Activated T-cell treated with anti-CD3 and anti-CD28 coated beads, Interleukin-2, amount 50 U/mL, for 24 hours (primary cell): ENCODE measurements at regions not wholly inside any gene's neighbourhood (a gene's known extent, or its start where the extent isn't known, plus 50 kb on each side); places are given as distances from the start of the nearest gene placed in this dataset.

Experiments used
- DNase-seq: peaks from one replicate; pipeline ENCODE4 v3.0.0-alpha.2; 2020
- H3K27ac Mint-ChIP-seq: 2 replicates; pipeline ENCODE4 v1.8.0; 2020; ENCODE audit warnings: mild to moderate bottlenecking, mixed read lengths
- H3K27me3 Mint-ChIP-seq: 2 replicates; pipeline ENCODE4 v1.8.0; 2020; ENCODE audit warnings: mixed read lengths
- H3K36me3 Mint-ChIP-seq: 2 replicates; pipeline ENCODE4 v1.8.0; 2020; ENCODE audit warnings: low read depth, mixed read lengths
- H3K4me1 Mint-ChIP-seq: 2 replicates; pipeline ENCODE4 v1.8.0; 2020; ENCODE audit warnings: low read depth, mixed read lengths
- H3K4me3 Mint-ChIP-seq: 2 replicates; pipeline ENCODE4 v1.8.0; 2020; ENCODE audit warnings: mild to moderate bottlenecking, moderate library complexity, mixed read lengths
- H3K9me3 Mint-ChIP-seq: 2 replicates; pipeline ENCODE4 v1.8.0; 2020; ENCODE audit warnings: mixed read lengths

- no peaks in the 10 kb centered on the region for H3K9me3 Mint-ChIP-seq
- no peaks in the 10 kb centered on the region for H3K27me3 Mint-ChIP-seq
- DNase-seq, result no peak
- H3K4me1 Mint-ChIP-seq, result no peaks in the 10 kb centered on the region
- H3K27ac Mint-ChIP-seq, result no peak overlapping the region
- H3K4me3 Mint-ChIP-seq, result no peak overlapping the region
- H3K36me3 Mint-ChIP-seq, result no peaks in the 10 kb centered on the region
Observed at GRCh38 chr6:103175056-103175455, 1684.7 kb downstream of the HACE1 start.

- H3K36me3 Mint-ChIP-seq, result no peaks in the 10 kb centered on the region
- no peak overlapping the region for H3K27ac Mint-ChIP-seq
- DNase-seq, result no peak
- no peaks in the 10 kb centered on the region for H3K27me3 Mint-ChIP-seq
- no peak overlapping the region for H3K4me3 Mint-ChIP-seq
- peaks cover 3% of the 10 kb centered on the region for H3K9me3 Mint-ChIP-seq
- no peaks in the 10 kb centered on the region for H3K4me1 Mint-ChIP-seq
Observed at GRCh38 chr6:103167345-103168071, 1692.2 kb downstream of the HACE1 start.

DNA sequence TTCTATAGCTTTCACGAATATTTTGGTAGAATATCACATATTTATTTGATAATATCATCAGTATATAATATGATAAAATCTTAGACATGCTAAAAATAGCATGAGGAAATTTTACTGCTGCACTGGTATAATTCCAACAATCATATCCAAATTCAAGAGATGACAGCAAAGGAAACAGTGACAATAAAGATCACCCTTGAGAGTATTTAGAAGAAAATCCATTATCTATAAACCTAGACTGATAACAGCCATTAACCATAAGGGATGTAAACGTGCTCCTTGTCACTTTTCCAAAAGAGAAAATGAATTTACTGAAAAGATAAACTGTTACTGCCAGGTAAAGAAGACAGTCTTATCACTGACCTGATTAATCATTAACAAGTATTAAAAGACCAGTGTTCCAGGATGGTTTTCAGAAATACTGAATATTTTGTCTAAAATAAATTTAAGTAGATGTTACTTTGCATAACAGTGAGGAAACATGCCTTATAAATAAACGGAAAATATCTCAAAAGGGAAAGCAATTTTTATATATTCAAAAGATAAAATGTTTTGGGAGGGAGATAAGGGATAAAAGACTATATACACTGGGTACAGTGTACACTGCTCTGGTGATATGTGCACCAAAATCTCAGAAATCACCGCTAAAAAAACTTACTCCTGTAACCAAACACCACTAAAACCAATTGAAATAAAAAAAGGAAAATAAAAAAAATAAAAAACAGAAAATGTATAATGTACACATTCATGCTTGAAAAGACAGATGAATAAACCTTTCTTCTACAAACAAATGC lies 1704.7 kb downstream of the HACE1 start:
- Mint-ChIP-seq H3K36me3 (no peaks in the 10 kb centered on the region), H3K27me3 (no peaks in the 10 kb centered on the region), H3K9me3 (peaks cover 2% of the 10 kb centered on the region), H3K4me3 (no peak overlapping the region), H3K4me1 (no peaks in the 10 kb centered on the region), H3K27ac (no peak overlapping the region)
- DNase-seq, result no peak

DNA sequence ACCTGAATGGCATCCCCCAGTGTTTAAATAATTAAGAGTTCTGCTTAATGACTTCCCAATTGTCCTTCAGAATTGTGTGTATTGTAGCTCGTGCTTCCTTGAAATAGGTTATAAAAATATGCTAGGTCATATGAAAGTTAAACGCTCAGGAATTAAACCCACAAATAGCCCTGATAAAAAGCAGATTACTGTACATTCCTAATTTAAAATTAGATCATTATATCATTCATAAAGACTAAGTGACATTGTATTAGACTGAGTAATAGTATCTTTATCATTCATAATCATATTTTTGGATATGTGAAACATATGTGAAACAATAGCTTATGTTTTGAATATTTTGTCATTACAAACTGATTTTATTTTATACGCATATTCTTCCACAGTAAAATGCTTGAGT lies 1706.7 kb downstream of the HACE1 start:
- no peaks in the 10 kb centered on the region for H3K4me1 Mint-ChIP-seq
- H3K4me3 Mint-ChIP-seq, result no peak overlapping the region
- DNase-seq, result no peak
- no peaks in the 10 kb centered on the region for H3K27me3 Mint-ChIP-seq
- no peaks in the 10 kb centered on the region for H3K36me3 Mint-ChIP-seq
- H3K9me3 Mint-ChIP-seq, result peaks cover 2% of the 10 kb centered on the region
- H3K27ac Mint-ChIP-seq, result no peak overlapping the region

- Mint-ChIP-seq H3K4me3 (no peak overlapping the region), H3K27me3 (no peaks in the 10 kb centered on the region), H3K4me1 (no peaks in the 10 kb centered on the region), H3K36me3 (no peaks in the 10 kb centered on the region), H3K27ac (no peak overlapping the region), H3K9me3 (no peaks in the 10 kb centered on the region)
- no peak for DNase-seq
Observed at GRCh38 chr6:103142902-103143301, 1716.8 kb downstream of the HACE1 start.

DNA sequence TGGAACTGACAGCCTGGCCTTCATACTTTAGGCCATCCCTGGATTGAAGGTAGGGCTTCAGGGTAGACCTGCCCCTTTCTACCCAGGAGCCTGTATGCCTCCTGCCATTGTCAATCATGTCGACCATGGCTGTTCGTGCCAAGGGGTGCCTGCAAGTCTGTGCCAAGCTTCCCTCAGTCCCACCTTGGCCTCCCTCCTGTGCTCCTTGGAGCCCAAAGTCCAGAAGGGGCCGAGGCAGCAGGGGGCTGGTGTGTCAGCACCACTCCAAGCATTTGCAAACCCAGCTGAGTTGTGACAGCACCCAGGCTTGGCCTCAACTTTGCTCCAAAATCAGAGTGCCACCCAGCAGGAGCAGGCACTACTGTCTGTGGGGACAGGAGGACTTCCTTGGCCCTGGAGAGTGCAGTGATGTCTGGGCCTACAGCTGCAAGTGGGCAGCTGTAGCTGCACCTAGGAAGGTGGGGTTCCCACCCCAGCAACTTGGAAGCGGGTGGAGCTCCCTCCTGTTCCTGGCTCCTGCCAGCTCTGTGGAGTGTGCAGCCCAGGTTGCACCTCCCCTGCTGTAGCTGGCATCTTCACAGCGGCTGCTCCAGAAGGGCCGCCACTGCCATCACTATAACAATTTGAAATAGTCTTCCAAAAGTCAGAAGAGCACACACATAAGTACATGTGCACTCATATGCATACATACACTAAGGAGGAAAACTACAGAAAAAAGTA lies 1719.3 kb downstream of the HACE1 start:
- Mint-ChIP-seq H3K4me3 (no peak overlapping the region), H3K27me3 (no peaks in the 10 kb centered on the region), H3K4me1 (no peaks in the 10 kb centered on the region)

DNA sequence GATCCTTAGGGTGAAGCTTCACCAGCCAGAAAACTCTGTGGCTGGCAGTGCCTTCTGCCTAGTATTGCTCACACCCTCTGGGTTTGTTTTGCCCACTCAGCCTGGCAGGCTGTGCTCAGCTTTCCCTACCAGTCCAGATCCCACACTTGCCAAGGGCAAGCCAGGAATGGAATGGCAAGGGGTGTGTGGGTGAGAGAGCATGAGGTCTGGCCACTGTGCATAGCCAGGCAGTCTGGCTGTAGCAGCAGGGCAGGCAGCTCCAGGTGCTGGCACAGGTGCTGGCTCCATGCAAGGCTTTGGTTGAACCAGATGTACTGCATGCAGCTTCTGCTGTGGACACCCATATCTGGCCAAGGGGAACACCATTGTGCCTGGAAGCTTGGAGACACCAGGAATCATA lies 1720.3 kb downstream of the HACE1 start:
- no peaks in the 10 kb centered on the region for H3K4me1 Mint-ChIP-seq
- no peaks in the 10 kb centered on the region for H3K27me3 Mint-ChIP-seq
- H3K4me3 Mint-ChIP-seq, result no peak overlapping the region
- no peak for DNase-seq
- H3K27ac Mint-ChIP-seq, result no peak overlapping the region
- no peaks in the 10 kb centered on the region for H3K36me3 Mint-ChIP-seq
- peaks cover 2% of the 10 kb centered on the region for H3K9me3 Mint-ChIP-seq

More for the DNA sequence above, 1719.3 kb downstream of the HACE1 start:
- H3K9me3 Mint-ChIP-seq, result peaks cover 2% of the 10 kb centered on the region
- no peak overlapping the region for H3K27ac Mint-ChIP-seq
- no peak for DNase-seq
- H3K36me3 Mint-ChIP-seq, result no peaks in the 10 kb centered on the region

- Mint-ChIP-seq H3K4me1 (no peaks in the 10 kb centered on the region), H3K4me3 (no peak overlapping the region), H3K9me3 (peaks cover 3% of the 10 kb centered on the region), H3K27me3 (no peaks in the 10 kb centered on the region), H3K36me3 (no peaks in the 10 kb centered on the region), H3K27ac (no peak overlapping the region)
- DNase-seq, result no peak
Observed at GRCh38 chr6:103124471-103124870, 1731.0 kb downstream of the GRIK2 start.

DNA sequence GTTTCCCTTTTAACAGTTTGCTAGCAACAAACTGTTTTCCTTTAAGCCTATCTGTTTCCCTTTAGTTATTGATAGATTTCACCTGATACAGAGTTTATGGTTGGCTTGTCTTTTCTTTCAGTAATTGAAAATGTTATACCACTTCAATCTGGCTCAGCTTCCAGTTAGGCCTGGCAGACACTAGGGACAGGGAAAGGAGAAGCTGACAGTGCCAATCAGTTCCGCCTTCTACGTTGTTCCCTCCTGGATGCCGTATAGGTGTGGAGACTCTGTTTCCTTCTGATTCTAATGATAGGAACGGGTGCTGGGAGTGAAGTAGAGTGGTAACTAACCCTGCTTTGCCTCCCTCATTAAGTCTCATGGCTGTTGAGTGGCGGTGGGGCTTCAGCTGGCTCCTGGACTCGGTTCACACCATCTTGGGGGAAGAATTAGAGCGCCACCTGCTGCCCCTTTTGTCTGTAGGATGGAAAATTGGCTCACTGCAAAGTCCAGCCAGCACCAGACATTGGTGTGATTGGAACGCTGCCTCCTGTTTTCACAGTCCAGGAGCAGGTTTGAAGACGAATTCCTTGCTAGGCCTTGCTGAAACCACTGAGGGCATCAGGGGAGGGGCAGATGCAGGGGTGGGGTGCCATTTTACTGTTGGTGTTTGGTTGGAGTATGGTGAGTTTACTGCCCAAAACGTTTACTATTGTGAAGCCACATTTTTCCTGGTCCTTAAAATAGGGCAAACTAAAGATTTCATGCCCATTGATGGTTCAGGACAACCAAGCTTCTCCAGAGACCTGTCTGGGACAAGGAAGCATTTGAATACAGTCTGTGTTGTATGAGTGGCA lies 1729.5 kb downstream of the GRIK2 start:
- H3K4me3 Mint-ChIP-seq, result no peak overlapping the region
- DNase-seq, result no peak
- H3K27ac Mint-ChIP-seq, result no peak overlapping the region
- no peaks in the 10 kb centered on the region for H3K36me3 Mint-ChIP-seq
- H3K27me3 Mint-ChIP-seq, result no peaks in the 10 kb centered on the region
- no peaks in the 10 kb centered on the region for H3K4me1 Mint-ChIP-seq
- H3K9me3 Mint-ChIP-seq, result peaks cover 3% of the 10 kb centered on the region

- no peaks in the 10 kb centered on the region for H3K36me3 Mint-ChIP-seq
- H3K4me3 Mint-ChIP-seq, result no peak overlapping the region
- H3K4me1 Mint-ChIP-seq, result no peaks in the 10 kb centered on the region
- no peak overlapping the region for H3K27ac Mint-ChIP-seq
- no peaks in the 10 kb centered on the region for H3K27me3 Mint-ChIP-seq
- DNase-seq, result no peak
- peaks cover 3% of the 10 kb centered on the region for H3K9me3 Mint-ChIP-seq
Observed at GRCh38 chr6:103119056-103119455, 1725.5 kb downstream of the GRIK2 start.

DNA sequence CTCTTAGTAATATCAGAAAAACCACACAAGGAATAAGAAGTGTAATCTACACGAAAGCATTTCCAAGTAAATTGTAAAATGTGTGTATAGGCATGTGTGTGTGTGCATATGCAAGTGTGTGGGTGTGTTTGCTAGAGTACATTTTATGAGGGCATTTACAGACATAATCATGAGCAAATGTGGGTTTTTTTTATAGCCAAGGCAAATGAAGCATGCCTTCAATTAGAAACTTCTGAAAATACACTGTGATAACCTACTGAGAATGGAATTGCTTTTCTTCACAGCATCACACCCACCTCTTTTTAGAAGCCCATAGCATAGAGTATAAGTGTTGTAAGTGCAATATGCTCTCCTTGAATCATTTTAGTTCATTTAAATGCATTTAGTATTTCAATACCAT lies 1721.1 kb downstream of the GRIK2 start:
- no peaks in the 10 kb centered on the region for H3K27me3 Mint-ChIP-seq
- H3K4me3 Mint-ChIP-seq, result no peak overlapping the region
- H3K9me3 Mint-ChIP-seq, result peaks cover 10% of the 10 kb centered on the region
- no peaks in the 10 kb centered on the region for H3K4me1 Mint-ChIP-seq
- H3K36me3 Mint-ChIP-seq, result no peaks in the 10 kb centered on the region
- H3K27ac Mint-ChIP-seq, result no peak overlapping the region
- no peak for DNase-seq

GRCh38 chr6:103113416-103113815 lies 1719.9 kb downstream of the GRIK2 start:
- no peaks in the 10 kb centered on the region for H3K4me1 Mint-ChIP-seq
- no peak overlapping the region for H3K27ac Mint-ChIP-seq
- no peaks in the 10 kb centered on the region for H3K36me3 Mint-ChIP-seq
- H3K4me3 Mint-ChIP-seq, result no peak overlapping the region
- peaks cover 10% of the 10 kb centered on the region for H3K9me3 Mint-ChIP-seq
- DNase-seq, result no peak
- H3K27me3 Mint-ChIP-seq, result no peaks in the 10 kb centered on the region

DNA sequence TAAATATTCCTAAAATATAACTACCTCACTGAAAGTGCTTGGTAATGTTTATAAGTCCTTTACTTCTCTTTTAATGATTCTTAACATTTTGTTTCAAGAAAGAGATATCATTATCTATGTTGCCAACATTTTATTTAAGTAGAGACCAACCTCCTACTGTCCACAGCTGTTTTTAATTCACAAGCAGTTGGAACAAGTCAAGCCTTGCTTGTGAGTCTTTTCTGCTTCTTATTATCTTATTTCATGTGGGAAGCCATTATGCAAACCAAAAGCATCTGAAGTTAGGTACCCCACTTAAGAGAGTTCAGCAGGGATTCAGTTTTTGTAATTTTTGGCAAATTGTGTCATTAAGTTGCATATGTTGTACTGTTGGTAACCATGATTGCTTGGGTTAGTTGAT lies 1714.5 kb downstream of the GRIK2 start:
- H3K27ac Mint-ChIP-seq, result no peak overlapping the region
- H3K4me1 Mint-ChIP-seq, result no peaks in the 10 kb centered on the region
- H3K27me3 Mint-ChIP-seq, result no peaks in the 10 kb centered on the region
- H3K9me3 Mint-ChIP-seq, result peaks cover 6% of the 10 kb centered on the region
- no peaks in the 10 kb centered on the region for H3K36me3 Mint-ChIP-seq
- DNase-seq, result no peak
- no peak overlapping the region for H3K4me3 Mint-ChIP-seq

DNA sequence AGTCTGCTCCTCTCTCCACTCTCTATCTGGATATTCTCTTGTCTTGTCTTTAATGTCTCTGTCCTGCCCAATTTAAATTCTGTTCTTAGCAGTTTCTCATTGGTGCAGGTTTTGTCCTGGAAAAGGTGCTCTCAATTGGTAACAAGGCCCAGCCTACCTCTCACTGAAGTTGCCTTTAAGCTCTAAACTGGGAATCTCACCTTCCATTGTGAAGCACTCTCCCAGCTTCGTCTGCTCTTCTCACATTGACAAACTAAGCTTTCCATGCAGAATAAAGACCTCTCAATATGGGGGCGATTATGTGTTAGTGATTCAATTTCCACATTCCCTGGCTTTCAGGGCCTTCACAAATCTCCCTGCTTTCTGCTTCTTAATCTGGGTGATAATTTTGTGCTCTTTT lies 1712.2 kb downstream of the GRIK2 start:
- no peak overlapping the region for H3K27ac Mint-ChIP-seq
- no peak overlapping the region for H3K4me3 Mint-ChIP-seq
- H3K27me3 Mint-ChIP-seq, result no peaks in the 10 kb centered on the region
- peaks cover 7% of the 10 kb centered on the region for H3K9me3 Mint-ChIP-seq
- no peak for DNase-seq
- no peaks in the 10 kb centered on the region for H3K4me1 Mint-ChIP-seq
- H3K36me3 Mint-ChIP-seq, result no peaks in the 10 kb centered on the region
